Activated T-cell treated with anti-CD3 and anti-CD28 coated beads, Interleukin-2, amount 50 U/mL, for 4 hours (primary cell): ENCODE measurements at regions not wholly inside any gene's neighbourhood (a gene's known extent, or its start where the extent isn't known, plus 50 kb on each side); places are given as distances from the start of the nearest gene placed in this dataset.
"Not testable (repeated sequence)": the region's sequence is repeated elsewhere in the genome, so short reads cannot be mapped to it uniquely, and the experiment has no call there.

Experiments
- ATAC-seq, 2 donors: fragments of 200-7000 bp; cut with Tn5 transposase; one replicate each; pipeline ENCODE4 v1.10.0; 2021
- DNase-seq: peaks from one replicate; pipeline ENCODE4 v3.0.0-alpha.2; 2020
- H3K27me3 Mint-ChIP-seq: one replicate; pipeline ENCODE4 v1.8.0; 2021; ENCODE audit warnings: low read depth, mixed read lengths
- H3K36me3 Mint-ChIP-seq: one replicate; pipeline ENCODE4 v1.8.0; 2022; ENCODE audit warnings: mixed read lengths; ENCODE audit not compliant: insufficient read depth
- H3K4me1 Mint-ChIP-seq: one replicate; pipeline ENCODE4 v1.8.0; 2021; ENCODE audit warnings: low read depth, mixed read lengths
- H3K4me3 Mint-ChIP-seq: one replicate; pipeline ENCODE4 v1.8.0; 2021; ENCODE audit warnings: mild to moderate bottlenecking, moderate library complexity, mixed read lengths
- H3K9me3 Mint-ChIP-seq: one replicate; pipeline ENCODE4 v1.8.0; 2021; ENCODE audit warnings: mixed read lengths

- Mint-ChIP-seq H3K9me3 (no peaks in the 10 kb centered on the region), H3K27me3 (peaks cover 4% of the 10 kb centered on the region), H3K4me3 (no peak overlapping the region), H3K36me3 (no peaks in the 10 kb centered on the region), H3K4me1 (no peaks in the 10 kb centered on the region)
- DNase-seq (no peak), ATAC-seq (no peak)
Observed at GRCh38 chr6:16048221-16048620, 80.7 kb upstream of the MYLIP start.

- H3K36me3 Mint-ChIP-seq: no peaks in the 10 kb centered on the region
- H3K9me3 Mint-ChIP-seq: no peaks in the 10 kb centered on the region
- peaks cover 4% of the 10 kb centered on the region for H3K27me3 Mint-ChIP-seq
- DNase-seq (no peak), ATAC-seq (no peak)
- no peak overlapping the region for H3K4me3 Mint-ChIP-seq
- no peaks in the 10 kb centered on the region for H3K4me1 Mint-ChIP-seq
Observed at GRCh38 chr6:16047435-16047990, 81.4 kb upstream of the MYLIP start.

- Mint-ChIP-seq H3K27me3 (peaks cover 4% of the 10 kb centered on the region), H3K4me3 (no peak overlapping the region), H3K9me3 (no peaks in the 10 kb centered on the region), H3K4me1 (no peaks in the 10 kb centered on the region), H3K36me3 (no peaks in the 10 kb centered on the region)
- no peak for DNase-seq
- no peak for ATAC-seq
Observed at GRCh38 chr6:16045238-16045637, 83.6 kb upstream of the MYLIP start.

- H3K4me3 Mint-ChIP-seq: no peak overlapping the region
- peaks cover 9% of the 10 kb centered on the region for H3K27me3 Mint-ChIP-seq
- no peak for DNase-seq
- no peaks in the 10 kb centered on the region for H3K4me1 Mint-ChIP-seq
- no peaks in the 10 kb centered on the region for H3K9me3 Mint-ChIP-seq
- H3K36me3 Mint-ChIP-seq: no peaks in the 10 kb centered on the region
- no peak for ATAC-seq
Observed at GRCh38 chr6:16044211-16044643, 84.7 kb upstream of the MYLIP start.

GRCh38 chr6:16043171-16044135 is 85.4 kb upstream of the MYLIP start:
- no peaks in the 10 kb centered on the region for H3K9me3 Mint-ChIP-seq
- H3K27me3 Mint-ChIP-seq: peaks cover 9% of the 10 kb centered on the region
- no peaks in the 10 kb centered on the region for H3K36me3 Mint-ChIP-seq
- H3K4me1 Mint-ChIP-seq: no peaks in the 10 kb centered on the region
- no peak overlapping the region for H3K4me3 Mint-ChIP-seq
- ATAC-seq: no peak
- DNase-seq: no peak

GRCh38 chr6:16042751-16043150 is 86.1 kb upstream of the MYLIP start:
- Mint-ChIP-seq H3K9me3 (no peaks in the 10 kb centered on the region), H3K36me3 (no peaks in the 10 kb centered on the region), H3K4me1 (no peaks in the 10 kb centered on the region), H3K27me3 (peaks cover 9% of the 10 kb centered on the region), H3K4me3 (no peak overlapping the region)
- ATAC-seq: no peak
- DNase-seq: no peak

- no peaks in the 10 kb centered on the region for H3K4me1 Mint-ChIP-seq
- peaks cover 5% of the 10 kb centered on the region for H3K27me3 Mint-ChIP-seq
- no peak overlapping the region for H3K4me3 Mint-ChIP-seq
Observed at GRCh38 chr6:16041327-16041726, 87.6 kb upstream of the MYLIP start.

GRCh38 chr6:16040628-16040974 is 88.3 kb upstream of the MYLIP start:
- Mint-ChIP-seq H3K9me3 (no peaks in the 10 kb centered on the region), H3K27me3 (peaks cover 7% of the 10 kb centered on the region), H3K4me3 (no peak overlapping the region), H3K4me1 (no peaks in the 10 kb centered on the region), H3K36me3 (no peaks in the 10 kb centered on the region)
- ATAC-seq (no peak), DNase-seq (no peak)

More at GRCh38 chr6:16041327-16041726, 87.6 kb upstream of the MYLIP start:
- Mint-ChIP-seq H3K9me3 (no peaks in the 10 kb centered on the region), H3K36me3 (no peaks in the 10 kb centered on the region)
- no peak for DNase-seq
- ATAC-seq: no peak

- H3K36me3 Mint-ChIP-seq, H3K4me1 Mint-ChIP-seq, DNase-seq, H3K4me3 Mint-ChIP-seq, H3K9me3 Mint-ChIP-seq, H3K27me3 Mint-ChIP-seq, ATAC-seq: not testable (repeated sequence)
Observed at GRCh38 chr6:16039892-16040627, 88.8 kb upstream of the MYLIP start.

GRCh38 chr6:16038938-16039337 is 89.9 kb upstream of the MYLIP start:
- DNase-seq (no peak), ATAC-seq (no peak)
- Mint-ChIP-seq H3K36me3 (no peaks in the 10 kb centered on the region), H3K4me3 (no peak overlapping the region), H3K9me3 (no peaks in the 10 kb centered on the region), H3K27me3 (peaks cover 15% of the 10 kb centered on the region), H3K4me1 (no peaks in the 10 kb centered on the region)

- Mint-ChIP-seq H3K4me3 (no peak overlapping the region), H3K9me3 (no peaks in the 10 kb centered on the region), H3K36me3 (no peaks in the 10 kb centered on the region), H3K27me3 (peaks cover 15% of the 10 kb centered on the region), H3K4me1 (no peaks in the 10 kb centered on the region)
- ATAC-seq (no peak), DNase-seq (no peak)
Observed at GRCh38 chr6:16035488-16036080, 93.3 kb upstream of the MYLIP start.

GRCh38 chr6:16033214-16033613 is 95.7 kb upstream of the MYLIP start:
- Mint-ChIP-seq H3K4me1 (no peaks in the 10 kb centered on the region), H3K4me3 (no peak overlapping the region), H3K27me3 (peaks cover 12% of the 10 kb centered on the region), H3K9me3 (no peaks in the 10 kb centered on the region), H3K36me3 (no peaks in the 10 kb centered on the region)
- ATAC-seq: no peak
- DNase-seq: no peak

- no peak overlapping the region for H3K4me3 Mint-ChIP-seq
- no peaks in the 10 kb centered on the region for H3K9me3 Mint-ChIP-seq
- no peaks in the 10 kb centered on the region for H3K36me3 Mint-ChIP-seq
- DNase-seq: no peak
- peaks cover 12% of the 10 kb centered on the region for H3K27me3 Mint-ChIP-seq
- ATAC-seq: no peak
- no peaks in the 10 kb centered on the region for H3K4me1 Mint-ChIP-seq
Observed at GRCh38 chr6:16031278-16031981, 97.5 kb upstream of the MYLIP start.

- Mint-ChIP-seq H3K27me3 (peaks cover 3% of the 10 kb centered on the region), H3K36me3 (no peaks in the 10 kb centered on the region), H3K9me3 (no peaks in the 10 kb centered on the region), H3K4me3 (no peak overlapping the region), H3K4me1 (no peaks in the 10 kb centered on the region)
- DNase-seq (no peak), ATAC-seq (peak in 1 of 2 donors; percentile 27)
Observed at GRCh38 chr6:16028966-16029365, 99.9 kb upstream of the MYLIP start.
